Neural progenitor cell (in vitro differentiated cells): ENCODE measurements at regions not wholly inside any gene's neighbourhood (a gene's known extent, or its start where the extent isn't known, plus 50 kb on each side); places are given as distances from the start of the nearest gene placed in this dataset.
"Not testable (repeated sequence)": the region's sequence is repeated elsewhere in the genome, so short reads cannot be mapped to it uniquely, and the experiment has no call there.

Source experiments
- EZH2 ChIP-seq: fragments of 200-600 bp; sonication (generic); IDR thresholded peaks from 2 replicates; pipeline ENCODE4 v1.6.1; 2017; ENCODE audit warnings: antibody characterized with exemption, mild to moderate bottlenecking, moderate library complexity
- EZH2phosphoT487 ChIP-seq: fragments of 200-600 bp; sonication (generic); IDR thresholded peaks from 2 replicates; pipeline ENCODE4 v1.6.1; 2017; ENCODE audit warnings: antibody characterized with exemption
- TF ChIP-seq, protein P1 (sequence below): fragments of 200-600 bp; sonication (generic); IDR thresholded peaks from 2 replicates; pipeline ENCODE4 v1.5.1; 2017; ENCODE audit warnings: antibody characterized with exemption, mild to moderate bottlenecking

DNA sequence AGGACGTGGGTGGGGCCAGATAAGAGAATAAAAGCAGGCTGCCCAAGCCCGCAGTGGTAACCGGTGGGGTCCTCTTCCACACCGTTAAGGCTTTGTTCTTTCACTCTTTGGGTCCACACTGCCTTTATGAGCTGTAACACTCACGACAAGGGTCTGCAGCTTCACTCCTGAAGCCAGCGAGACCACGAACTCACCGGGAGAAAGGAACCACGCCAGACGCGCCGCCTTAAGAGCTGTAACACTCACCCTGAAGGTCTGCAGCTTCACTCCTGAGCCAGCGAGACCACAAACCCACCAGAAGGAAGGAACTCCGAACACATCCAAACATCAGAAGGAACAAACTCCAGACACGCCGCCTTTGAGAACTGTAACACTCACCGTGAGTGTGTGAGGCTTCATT, 203.9 kb upstream of the HNRNPA3 start:
- not testable (repeated sequence) for TF ChIP-seq EZH2, EZH2phosphoT487
- TF ChIP-seq, protein P1, sequence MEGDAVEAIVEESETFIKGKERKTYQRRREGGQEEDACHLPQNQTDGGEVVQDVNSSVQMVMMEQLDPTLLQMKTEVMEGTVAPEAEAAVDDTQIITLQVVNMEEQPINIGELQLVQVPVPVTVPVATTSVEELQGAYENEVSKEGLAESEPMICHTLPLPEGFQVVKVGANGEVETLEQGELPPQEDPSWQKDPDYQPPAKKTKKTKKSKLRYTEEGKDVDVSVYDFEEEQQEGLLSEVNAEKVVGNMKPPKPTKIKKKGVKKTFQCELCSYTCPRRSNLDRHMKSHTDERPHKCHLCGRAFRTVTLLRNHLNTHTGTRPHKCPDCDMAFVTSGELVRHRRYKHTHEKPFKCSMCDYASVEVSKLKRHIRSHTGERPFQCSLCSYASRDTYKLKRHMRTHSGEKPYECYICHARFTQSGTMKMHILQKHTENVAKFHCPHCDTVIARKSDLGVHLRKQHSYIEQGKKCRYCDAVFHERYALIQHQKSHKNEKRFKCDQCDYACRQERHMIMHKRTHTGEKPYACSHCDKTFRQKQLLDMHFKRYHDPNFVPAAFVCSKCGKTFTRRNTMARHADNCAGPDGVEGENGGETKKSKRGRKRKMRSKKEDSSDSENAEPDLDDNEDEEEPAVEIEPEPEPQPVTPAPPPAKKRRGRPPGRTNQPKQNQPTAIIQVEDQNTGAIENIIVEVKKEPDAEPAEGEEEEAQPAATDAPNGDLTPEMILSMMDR = not testable (repeated sequence)
